WTC11 (cell line): ENCODE measurements at regions not wholly inside any gene's neighbourhood (a gene's known extent, or its start where the extent isn't known, plus 50 kb on each side); places are given as distances from the start of the nearest gene placed in this dataset.

Experiments used
- ATAC-seq: fragments of 200-7000 bp; cut with Tn5 transposase; 2 replicates; pipeline ENCODE4 v1.10.0; 2021; ENCODE audit warnings: mild to moderate bottlenecking, moderate library complexity
- CTCF ChIA-PET: fragments of 300-600 bp; sonication (Branson Sonifier 250); formaldehyde crosslinking; loops from one replicate; lab custom pipeline; 2021; ENCODE audit warnings: antibody characterized with exemption; lab: Charles Lee
- POLR2A ChIA-PET: fragments of 350-600 bp; sonication (Branson Sonifier 250); formaldehyde crosslinking; loops from one replicate; lab custom pipeline; 2021; ENCODE audit warnings: antibody characterized with exemption; lab: Charles Lee
- DNase-seq: peaks from one replicate; pipeline ENCODE4 v3.0.0; 2021; ENCODE audit warnings: low spot score
- H3K27ac Mint-ChIP-seq: 2 replicates; pipeline ENCODE4 v1.8.0; 2021; ENCODE audit warnings: mixed read lengths
- H3K27me3 Mint-ChIP-seq: 2 replicates; pipeline ENCODE4 v1.8.0; 2021; ENCODE audit warnings: low read depth, mild to moderate bottlenecking, moderate library complexity, mixed read lengths
- H3K36me3 Mint-ChIP-seq: 2 replicates; pipeline ENCODE4 v1.8.0; 2021; ENCODE audit warnings: mixed read lengths
- H3K4me1 Mint-ChIP-seq: 2 replicates; pipeline ENCODE4 v1.8.0; 2022; ENCODE audit warnings: mixed read lengths
- H3K4me3 Mint-ChIP-seq: 2 replicates; pipeline ENCODE4 v1.8.0; 2021; ENCODE audit warnings: mild to moderate bottlenecking, moderate library complexity, mixed read lengths
- H3K9me3 Mint-ChIP-seq: 2 replicates; pipeline ENCODE4 v1.8.0; 2021; ENCODE audit warnings: mixed read lengths
- FOXP1 ChIP-seq: sonication (generic); formaldehyde crosslinking; IDR thresholded peaks from 2 replicates; pipeline ENCODE4 v1.8.0; 2022; ENCODE audit warnings: missing genetic modification reagents, mild to moderate bottlenecking, moderate library complexity, borderline replicate concordance
- JAZF1 ChIP-seq: fragments of 250-450 bp; sonication (Bioruptor Pico); IDR thresholded peaks from 2 replicates; pipeline ENCODE4 v1.9.0; 2021; ENCODE audit warnings: moderate library complexity, mild to moderate bottlenecking, inconsistent platforms
- OVOL2 ChIP-seq: fragments of 250-450 bp; sonication (Bioruptor Pico); IDR thresholded peaks from 2 replicates; pipeline ENCODE4 v1.9.0; 2021; ENCODE audit warnings: mild to moderate bottlenecking, borderline replicate concordance
- PRRX2 ChIP-seq: fragments of 250-450 bp; sonication (Bioruptor Pico); IDR thresholded peaks from 2 replicates; pipeline ENCODE4 v1.8.0; 2021; ENCODE audit warnings: mild to moderate bottlenecking
- RELA ChIP-seq: sonication (generic); formaldehyde crosslinking; IDR thresholded peaks from 2 replicates; pipeline ENCODE4 v1.8.1; 2022; ENCODE audit warnings: missing genetic modification reagents, mild to moderate bottlenecking, borderline replicate concordance
- TCF7 ChIP-seq: sonication (generic); formaldehyde crosslinking; IDR thresholded peaks from 2 replicates; pipeline ENCODE4 v1.8.0; 2022; ENCODE audit warnings: mild to moderate bottlenecking, low read depth, missing genetic modification reagents, moderate library complexity
- TF ChIP-seq, protein P1 (sequence below): fragments of 250-450 bp; sonication (Bioruptor Pico); IDR thresholded peaks from 2 replicates; pipeline ENCODE4 v1.9.0; 2021; ENCODE audit warnings: mild to moderate bottlenecking
- TF ChIP-seq, protein P2 (sequence below): fragments of 250-450 bp; sonication (Bioruptor Pico); IDR thresholded peaks from 2 replicates; pipeline ENCODE4 v1.9.0; 2021; ENCODE audit warnings: mild to moderate bottlenecking, borderline replicate concordance
- TF ChIP-seq, protein P3 (sequence below): fragments of 250-450 bp; sonication (Bioruptor Pico); IDR thresholded peaks from 2 replicates; pipeline ENCODE4 v1.8.0; 2021; ENCODE audit warnings: mild to moderate bottlenecking
- TF ChIP-seq, protein P4 (sequence below): sonication (generic); formaldehyde crosslinking; IDR thresholded peaks from 2 replicates; pipeline ENCODE4 v1.8.0; 2022; ENCODE audit warnings: mild to moderate bottlenecking, missing genetic modification reagents
- TF ChIP-seq, protein P5 (sequence below): sonication (generic); formaldehyde crosslinking; IDR thresholded peaks from 2 replicates; pipeline ENCODE4 v1.8.0; 2023; ENCODE audit warnings: mild to moderate bottlenecking, missing genetic modification reagents
- TF ChIP-seq, protein P6 (sequence below): fragments of 250-450 bp; sonication (Bioruptor Pico); conservative IDR thresholded peaks from 2 replicates; pipeline ENCODE4 v1.9.0; 2021; ENCODE audit warnings: mild to moderate bottlenecking

DNA sequence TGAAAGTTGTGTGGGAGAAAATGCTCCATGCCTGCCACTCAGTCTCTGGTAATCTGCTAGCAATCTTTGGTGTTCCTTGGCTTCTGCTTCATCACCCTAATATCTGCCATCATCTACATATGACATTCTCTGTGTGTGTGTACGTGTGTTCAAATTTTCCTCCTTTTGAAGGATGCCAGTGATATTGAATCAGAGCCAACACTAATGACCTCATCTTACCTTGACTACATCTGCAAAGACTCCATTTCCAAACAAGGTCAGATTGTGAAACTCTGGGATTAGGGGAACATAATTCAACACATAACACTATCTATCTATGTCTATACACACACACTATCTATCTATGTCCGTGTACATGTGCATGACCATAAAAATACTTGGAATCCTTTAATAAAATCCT, 81.4 kb upstream of the IRS2 start:
- Mint-ChIP-seq H3K27ac (no peak overlapping the region), H3K4me3 (no peak overlapping the region), H3K36me3 (no peaks in the 10 kb centered on the region), H3K9me3 (no peaks in the 10 kb centered on the region), H3K27me3 (peaks cover 2% of the 10 kb centered on the region; the same call in 1 of the 2 replicates), H3K4me1 (peaks cover 7% of the 10 kb centered on the region)
- ATAC-seq, result no peak
- ChIA-PET CTCF (no interaction called here), POLR2A (no interaction called here)
- TF ChIP-seq JAZF1 (CRISPR knock-in tag) (no peak), TCF7 (CRISPR knock-in tag) (no peak), RELA (CRISPR knock-in tag) (no peak), OVOL2 (no peak), PRRX2 (CRISPR knock-in tag) (no peak), FOXP1 (no peak)
- TF ChIP-seq, protein P1, sequence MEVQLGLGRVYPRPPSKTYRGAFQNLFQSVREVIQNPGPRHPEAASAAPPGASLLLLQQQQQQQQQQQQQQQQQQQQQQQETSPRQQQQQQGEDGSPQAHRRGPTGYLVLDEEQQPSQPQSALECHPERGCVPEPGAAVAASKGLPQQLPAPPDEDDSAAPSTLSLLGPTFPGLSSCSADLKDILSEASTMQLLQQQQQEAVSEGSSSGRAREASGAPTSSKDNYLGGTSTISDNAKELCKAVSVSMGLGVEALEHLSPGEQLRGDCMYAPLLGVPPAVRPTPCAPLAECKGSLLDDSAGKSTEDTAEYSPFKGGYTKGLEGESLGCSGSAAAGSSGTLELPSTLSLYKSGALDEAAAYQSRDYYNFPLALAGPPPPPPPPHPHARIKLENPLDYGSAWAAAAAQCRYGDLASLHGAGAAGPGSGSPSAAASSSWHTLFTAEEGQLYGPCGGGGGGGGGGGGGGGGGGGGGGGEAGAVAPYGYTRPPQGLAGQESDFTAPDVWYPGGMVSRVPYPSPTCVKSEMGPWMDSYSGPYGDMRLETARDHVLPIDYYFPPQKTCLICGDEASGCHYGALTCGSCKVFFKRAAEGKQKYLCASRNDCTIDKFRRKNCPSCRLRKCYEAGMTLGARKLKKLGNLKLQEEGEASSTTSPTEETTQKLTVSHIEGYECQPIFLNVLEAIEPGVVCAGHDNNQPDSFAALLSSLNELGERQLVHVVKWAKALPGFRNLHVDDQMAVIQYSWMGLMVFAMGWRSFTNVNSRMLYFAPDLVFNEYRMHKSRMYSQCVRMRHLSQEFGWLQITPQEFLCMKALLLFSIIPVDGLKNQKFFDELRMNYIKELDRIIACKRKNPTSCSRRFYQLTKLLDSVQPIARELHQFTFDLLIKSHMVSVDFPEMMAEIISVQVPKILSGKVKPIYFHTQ, result no peak
- TF ChIP-seq, protein P2, sequence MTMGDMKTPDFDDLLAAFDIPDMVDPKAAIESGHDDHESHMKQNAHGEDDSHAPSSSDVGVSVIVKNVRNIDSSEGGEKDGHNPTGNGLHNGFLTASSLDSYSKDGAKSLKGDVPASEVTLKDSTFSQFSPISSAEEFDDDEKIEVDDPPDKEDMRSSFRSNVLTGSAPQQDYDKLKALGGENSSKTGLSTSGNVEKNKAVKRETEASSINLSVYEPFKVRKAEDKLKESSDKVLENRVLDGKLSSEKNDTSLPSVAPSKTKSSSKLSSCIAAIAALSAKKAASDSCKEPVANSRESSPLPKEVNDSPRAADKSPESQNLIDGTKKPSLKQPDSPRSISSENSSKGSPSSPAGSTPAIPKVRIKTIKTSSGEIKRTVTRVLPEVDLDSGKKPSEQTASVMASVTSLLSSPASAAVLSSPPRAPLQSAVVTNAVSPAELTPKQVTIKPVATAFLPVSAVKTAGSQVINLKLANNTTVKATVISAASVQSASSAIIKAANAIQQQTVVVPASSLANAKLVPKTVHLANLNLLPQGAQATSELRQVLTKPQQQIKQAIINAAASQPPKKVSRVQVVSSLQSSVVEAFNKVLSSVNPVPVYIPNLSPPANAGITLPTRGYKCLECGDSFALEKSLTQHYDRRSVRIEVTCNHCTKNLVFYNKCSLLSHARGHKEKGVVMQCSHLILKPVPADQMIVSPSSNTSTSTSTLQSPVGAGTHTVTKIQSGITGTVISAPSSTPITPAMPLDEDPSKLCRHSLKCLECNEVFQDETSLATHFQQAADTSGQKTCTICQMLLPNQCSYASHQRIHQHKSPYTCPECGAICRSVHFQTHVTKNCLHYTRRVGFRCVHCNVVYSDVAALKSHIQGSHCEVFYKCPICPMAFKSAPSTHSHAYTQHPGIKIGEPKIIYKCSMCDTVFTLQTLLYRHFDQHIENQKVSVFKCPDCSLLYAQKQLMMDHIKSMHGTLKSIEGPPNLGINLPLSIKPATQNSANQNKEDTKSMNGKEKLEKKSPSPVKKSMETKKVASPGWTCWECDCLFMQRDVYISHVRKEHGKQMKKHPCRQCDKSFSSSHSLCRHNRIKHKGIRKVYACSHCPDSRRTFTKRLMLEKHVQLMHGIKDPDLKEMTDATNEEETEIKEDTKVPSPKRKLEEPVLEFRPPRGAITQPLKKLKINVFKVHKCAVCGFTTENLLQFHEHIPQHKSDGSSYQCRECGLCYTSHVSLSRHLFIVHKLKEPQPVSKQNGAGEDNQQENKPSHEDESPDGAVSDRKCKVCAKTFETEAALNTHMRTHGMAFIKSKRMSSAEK (CRISPR knock-in tag), result no peak
- TF ChIP-seq, protein P3, sequence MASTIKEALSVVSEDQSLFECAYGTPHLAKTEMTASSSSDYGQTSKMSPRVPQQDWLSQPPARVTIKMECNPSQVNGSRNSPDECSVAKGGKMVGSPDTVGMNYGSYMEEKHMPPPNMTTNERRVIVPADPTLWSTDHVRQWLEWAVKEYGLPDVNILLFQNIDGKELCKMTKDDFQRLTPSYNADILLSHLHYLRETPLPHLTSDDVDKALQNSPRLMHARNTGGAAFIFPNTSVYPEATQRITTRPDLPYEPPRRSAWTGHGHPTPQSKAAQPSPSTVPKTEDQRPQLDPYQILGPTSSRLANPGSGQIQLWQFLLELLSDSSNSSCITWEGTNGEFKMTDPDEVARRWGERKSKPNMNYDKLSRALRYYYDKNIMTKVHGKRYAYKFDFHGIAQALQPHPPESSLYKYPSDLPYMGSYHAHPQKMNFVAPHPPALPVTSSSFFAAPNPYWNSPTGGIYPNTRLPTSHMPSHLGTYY (CRISPR knock-in tag), result no peak
- TF ChIP-seq, protein P4, sequence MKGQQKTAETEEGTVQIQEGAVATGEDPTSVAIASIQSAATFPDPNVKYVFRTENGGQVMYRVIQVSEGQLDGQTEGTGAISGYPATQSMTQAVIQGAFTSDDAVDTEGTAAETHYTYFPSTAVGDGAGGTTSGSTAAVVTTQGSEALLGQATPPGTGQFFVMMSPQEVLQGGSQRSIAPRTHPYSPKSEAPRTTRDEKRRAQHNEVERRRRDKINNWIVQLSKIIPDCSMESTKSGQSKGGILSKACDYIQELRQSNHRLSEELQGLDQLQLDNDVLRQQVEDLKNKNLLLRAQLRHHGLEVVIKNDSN (CRISPR knock-in tag), result no peak
- TF ChIP-seq, protein P5, sequence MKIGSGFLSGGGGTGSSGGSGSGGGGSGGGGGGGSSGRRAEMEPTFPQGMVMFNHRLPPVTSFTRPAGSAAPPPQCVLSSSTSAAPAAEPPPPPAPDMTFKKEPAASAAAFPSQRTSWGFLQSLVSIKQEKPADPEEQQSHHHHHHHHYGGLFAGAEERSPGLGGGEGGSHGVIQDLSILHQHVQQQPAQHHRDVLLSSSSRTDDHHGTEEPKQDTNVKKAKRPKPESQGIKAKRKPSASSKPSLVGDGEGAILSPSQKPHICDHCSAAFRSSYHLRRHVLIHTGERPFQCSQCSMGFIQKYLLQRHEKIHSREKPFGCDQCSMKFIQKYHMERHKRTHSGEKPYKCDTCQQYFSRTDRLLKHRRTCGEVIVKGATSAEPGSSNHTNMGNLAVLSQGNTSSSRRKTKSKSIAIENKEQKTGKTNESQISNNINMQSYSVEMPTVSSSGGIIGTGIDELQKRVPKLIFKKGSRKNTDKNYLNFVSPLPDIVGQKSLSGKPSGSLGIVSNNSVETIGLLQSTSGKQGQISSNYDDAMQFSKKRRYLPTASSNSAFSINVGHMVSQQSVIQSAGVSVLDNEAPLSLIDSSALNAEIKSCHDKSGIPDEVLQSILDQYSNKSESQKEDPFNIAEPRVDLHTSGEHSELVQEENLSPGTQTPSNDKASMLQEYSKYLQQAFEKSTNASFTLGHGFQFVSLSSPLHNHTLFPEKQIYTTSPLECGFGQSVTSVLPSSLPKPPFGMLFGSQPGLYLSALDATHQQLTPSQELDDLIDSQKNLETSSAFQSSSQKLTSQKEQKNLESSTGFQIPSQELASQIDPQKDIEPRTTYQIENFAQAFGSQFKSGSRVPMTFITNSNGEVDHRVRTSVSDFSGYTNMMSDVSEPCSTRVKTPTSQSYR (CRISPR knock-in tag), result no peak
- TF ChIP-seq, protein P6, sequence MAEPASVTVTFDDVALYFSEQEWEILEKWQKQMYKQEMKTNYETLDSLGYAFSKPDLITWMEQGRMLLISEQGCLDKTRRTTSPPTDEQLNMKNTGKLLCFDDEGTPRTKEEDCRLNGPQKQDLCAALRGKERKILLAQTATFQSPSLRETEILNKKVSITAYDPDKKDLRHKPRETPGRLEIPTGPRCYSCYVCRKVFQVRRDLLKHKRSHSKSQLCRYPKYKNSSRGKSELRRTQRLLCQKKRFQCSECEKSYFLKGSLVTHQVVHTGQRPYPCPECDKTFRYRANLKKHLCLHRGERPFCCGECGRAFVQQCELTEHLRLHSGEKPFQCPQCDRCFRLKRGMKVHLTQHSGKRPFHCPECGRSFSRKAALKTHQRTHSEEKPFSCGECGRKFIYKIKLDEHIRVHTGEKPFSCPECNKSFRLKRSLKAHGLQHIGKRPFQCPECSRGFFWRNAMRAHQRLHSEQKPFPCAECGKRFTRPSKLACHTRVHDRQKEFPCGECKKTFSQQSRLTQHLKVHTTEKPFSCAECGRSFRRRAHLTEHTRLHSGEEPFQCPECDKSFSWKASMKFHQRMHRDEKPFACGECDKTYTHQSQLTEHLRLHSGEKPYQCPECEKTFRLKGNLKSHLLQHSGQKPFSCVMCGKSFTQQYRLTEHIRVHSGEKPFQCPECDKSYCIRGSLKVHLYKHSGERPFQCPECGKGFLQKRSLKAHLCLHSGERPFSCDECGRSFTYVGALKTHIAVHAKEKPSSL (CRISPR knock-in tag), result no peak
- DNase-seq, result no peak
